SU-DHL-6 (cell line): ENCODE measurements at regions not wholly inside any gene's neighbourhood (a gene's known extent, or its start where the extent isn't known, plus 50 kb on each side); places are given as distances from the start of the nearest gene placed in this dataset.

Experiments
- EZH2phosphoT487 ChIP-seq: fragments of 200-600 bp; sonication (generic), shearing (Covaris generic); conservative IDR thresholded peaks from 2 replicates; pipeline ENCODE4 v1.6.1; 2018; ENCODE audit warnings: mild to moderate bottlenecking, antibody characterized with exemption, low read length, moderate library complexity, mixed read lengths
- TF ChIP-seq, protein P1 (sequence below): fragments of 200-600 bp; sonication (generic); IDR thresholded peaks from one replicate; pipeline ENCODE4 v1.5.1; 2017; ENCODE audit warnings: antibody characterized with exemption, mild to moderate bottlenecking, low read length, moderate library complexity; ENCODE audit not compliant: insufficient read depth, poor library complexity, severe bottlenecking

DNA sequence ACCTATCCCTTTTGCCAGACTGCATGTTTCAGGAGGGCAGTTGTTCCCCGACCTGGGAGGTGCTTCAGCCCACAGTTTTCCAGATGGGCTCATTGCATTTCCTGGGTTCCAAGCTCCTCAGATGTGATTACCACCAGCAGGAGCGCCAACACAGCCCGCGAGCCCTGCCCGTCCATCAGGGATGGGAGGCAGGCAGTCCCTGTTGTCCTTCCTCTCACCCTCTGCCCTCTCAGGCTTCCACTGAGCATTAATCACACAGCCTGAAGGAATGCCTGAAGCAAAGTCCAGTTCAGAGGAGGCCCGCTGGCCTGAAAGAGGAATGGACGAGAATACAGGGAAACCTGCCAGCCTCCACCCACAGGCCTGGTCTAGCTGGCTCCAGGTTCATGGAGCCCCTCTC lies 256.3 kb upstream of the SDK2 start:
- TF ChIP-seq, protein P1, sequence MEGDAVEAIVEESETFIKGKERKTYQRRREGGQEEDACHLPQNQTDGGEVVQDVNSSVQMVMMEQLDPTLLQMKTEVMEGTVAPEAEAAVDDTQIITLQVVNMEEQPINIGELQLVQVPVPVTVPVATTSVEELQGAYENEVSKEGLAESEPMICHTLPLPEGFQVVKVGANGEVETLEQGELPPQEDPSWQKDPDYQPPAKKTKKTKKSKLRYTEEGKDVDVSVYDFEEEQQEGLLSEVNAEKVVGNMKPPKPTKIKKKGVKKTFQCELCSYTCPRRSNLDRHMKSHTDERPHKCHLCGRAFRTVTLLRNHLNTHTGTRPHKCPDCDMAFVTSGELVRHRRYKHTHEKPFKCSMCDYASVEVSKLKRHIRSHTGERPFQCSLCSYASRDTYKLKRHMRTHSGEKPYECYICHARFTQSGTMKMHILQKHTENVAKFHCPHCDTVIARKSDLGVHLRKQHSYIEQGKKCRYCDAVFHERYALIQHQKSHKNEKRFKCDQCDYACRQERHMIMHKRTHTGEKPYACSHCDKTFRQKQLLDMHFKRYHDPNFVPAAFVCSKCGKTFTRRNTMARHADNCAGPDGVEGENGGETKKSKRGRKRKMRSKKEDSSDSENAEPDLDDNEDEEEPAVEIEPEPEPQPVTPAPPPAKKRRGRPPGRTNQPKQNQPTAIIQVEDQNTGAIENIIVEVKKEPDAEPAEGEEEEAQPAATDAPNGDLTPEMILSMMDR: no peak
- no peak for TF ChIP-seq EZH2phosphoT487
